Neural cell (in vitro differentiated cells): ENCODE measurements at regions not wholly inside any gene's neighbourhood (a gene's known extent, or its start where the extent isn't known, plus 50 kb on each side); places are given as distances from the start of the nearest gene placed in this dataset.

ENCODE experiments used
- H2AFZ ChIP-seq: fragments of 200-600, 300-800 bp; sonication (generic), shearing (Covaris generic); 2 replicates; pipeline ENCODE4 v1.6.0; 2014; ENCODE audit warnings: low read depth, mild to moderate bottlenecking, antibody characterized with exemption, low read length, moderate library complexity
- H3F3A ChIP-seq: fragments of 200-600 bp; shearing (Covaris generic); 2 replicates; pipeline ENCODE4 v1.6.1; 2016; ENCODE audit warnings: mild to moderate bottlenecking, moderate library complexity, mixed read lengths, antibody characterized with exemption, low read length; ENCODE audit not compliant: insufficient read depth, poor library complexity, severe bottlenecking
- H3K27ac ChIP-seq: fragments of 200-600, 300-800 bp; sonication (generic), shearing (Covaris generic); 2 replicates; pipeline ENCODE4 v1.5.1; 2014; ENCODE audit warnings: mild to moderate bottlenecking, low read length, moderate library complexity
- H3K27me3 ChIP-seq: fragments of 300-800, 200-600 bp; sonication (generic), shearing (Covaris generic); 2 replicates; pipeline ENCODE4 v1.6.0; 2014; ENCODE audit warnings: mild to moderate bottlenecking, low read depth, low read length, moderate library complexity; ENCODE audit not compliant: insufficient read depth
- H3K36me3 ChIP-seq: fragments of 300-800, 200-600 bp; sonication (generic), shearing (Covaris generic); 2 replicates; pipeline ENCODE4 v1.5.1; 2014; ENCODE audit warnings: mild to moderate bottlenecking, antibody characterized with exemption, low read length, moderate library complexity; ENCODE audit not compliant: insufficient read depth
- H3K4me2 ChIP-seq: fragments of 300-800, 200-600 bp; sonication (generic), shearing (Covaris generic); 2 replicates; pipeline ENCODE4 v1.6.0; 2014; ENCODE audit warnings: mild to moderate bottlenecking, low read length
- H3K4me3 ChIP-seq: fragments of 300-800, 200-600 bp; sonication (generic), shearing (Covaris generic); 2 replicates; pipeline ENCODE4 v1.5.1; 2014; ENCODE audit warnings: mild to moderate bottlenecking, low read length, moderate library complexity
- H3K79me2 ChIP-seq: fragments of 200-600 bp; shearing (Covaris generic); replicated peaks from 2 replicates; pipeline ENCODE4 v1.6.0; 2014; ENCODE audit warnings: mild to moderate bottlenecking, low read length, moderate library complexity; ENCODE audit not compliant: insufficient read depth
- H3K9ac ChIP-seq: fragments of 300-800, 200-600 bp; sonication (generic), shearing (Covaris generic); 2 replicates; pipeline ENCODE4 v1.6.1; 2016; ENCODE audit warnings: mild to moderate bottlenecking, low read length, mixed read lengths
- H3K9me2 ChIP-seq: fragments of 200-600 bp; shearing (Covaris generic); 2 replicates; pipeline ENCODE4 v1.6.1; 2016; ENCODE audit warnings: mild to moderate bottlenecking, low read length, mixed read lengths; ENCODE audit not compliant: insufficient read depth
- H3K9me3 ChIP-seq: fragments of 200-600, 300-800 bp; sonication (generic), shearing (Covaris generic); 2 replicates; pipeline ENCODE4 v1.6.1; 2016; ENCODE audit warnings: mild to moderate bottlenecking, mixed run types, low read length, moderate library complexity, mixed read lengths
- H4K20me1 ChIP-seq: fragments of 200-600 bp; shearing (Covaris generic); 2 replicates; pipeline ENCODE4 v1.6.1; 2016; ENCODE audit warnings: mild to moderate bottlenecking, mixed run types; ENCODE audit not compliant: insufficient read depth
- CTCF ChIP-seq: fragments of 450-650 bp; IDR thresholded peaks from 2 replicates; pipeline ENCODE4 v1.5.1; 2014; ENCODE audit warnings: antibody characterized with exemption, mild to moderate bottlenecking, moderate library complexity; ENCODE audit not compliant: poor library complexity, severe bottlenecking
- EP300 ChIP-seq: fragments of 450-650 bp; conservative IDR thresholded peaks from 2 replicates; pipeline ENCODE4 v1.6.1; 2014; ENCODE audit warnings: antibody characterized with exemption, mild to moderate bottlenecking, moderate library complexity; ENCODE audit not compliant: poor library complexity, severe bottlenecking
- EZH2 ChIP-seq: fragments of 200-600, 300-800 bp; shearing (Covaris generic), sonication (generic); IDR thresholded peaks from 2 replicates; pipeline ENCODE4 v1.6.1; 2014; ENCODE audit warnings: antibody characterized with exemption, low read length, borderline replicate concordance, mild to moderate bottlenecking; ENCODE audit not compliant: insufficient read depth, poor library complexity, severe bottlenecking
- MXI1 ChIP-seq: fragments of 450-650 bp; conservative IDR thresholded peaks from 2 replicates; pipeline ENCODE4 v1.6.1; 2014; ENCODE audit warnings: antibody characterized with exemption, mild to moderate bottlenecking; ENCODE audit not compliant: poor library complexity, severe bottlenecking
- POLR2AphosphoS5 ChIP-seq: IDR thresholded peaks from 2 replicates; pipeline ENCODE4 v1.6.1; 2012
- RAD21 ChIP-seq: fragments of 450-650 bp; conservative IDR thresholded peaks from 2 replicates; pipeline ENCODE4 v1.6.1; 2014; ENCODE audit warnings: antibody characterized with exemption, mild to moderate bottlenecking, moderate library complexity
- REST ChIP-seq: IDR thresholded peaks from 2 replicates; pipeline ENCODE4 v1.6.1; 2012; ENCODE audit warnings: borderline replicate concordance
- SMC3 ChIP-seq: fragments of 450-650 bp; conservative IDR thresholded peaks from 2 replicates; pipeline ENCODE4 v1.6.1; 2014; ENCODE audit warnings: antibody characterized with exemption, mild to moderate bottlenecking, moderate library complexity; ENCODE audit not compliant: poor library complexity
- TAF1 ChIP-seq: IDR thresholded peaks from 2 replicates; pipeline ENCODE4 v1.6.1; 2012; ENCODE audit warnings: low read depth

- H3K9me3 ChIP-seq: no peaks in the 10 kb centered on the region
- no peaks in the 10 kb centered on the region for H3K79me2 ChIP-seq
- H2AFZ ChIP-seq: no peak overlapping the region
- no peak overlapping the region for H3K4me3 ChIP-seq
- no peak for TF ChIP-seq CTCF
- TF ChIP-seq EP300: no peak
- no peak for TF ChIP-seq SMC3
- no peak for TF ChIP-seq EZH2
- no peak for TF ChIP-seq MXI1
- TF ChIP-seq TAF1: no peak
- TF ChIP-seq REST: no peak
- no peak for TF ChIP-seq RAD21
- no peak for TF ChIP-seq POLR2AphosphoS5
- no peaks in the 10 kb centered on the region for H3K9me2 ChIP-seq
- no peak overlapping the region for H3K9ac ChIP-seq
- H3K27me3 ChIP-seq: no peaks in the 10 kb centered on the region
- no peaks in the 10 kb centered on the region for H4K20me1 ChIP-seq
- H3F3A ChIP-seq: no peaks in the 10 kb centered on the region
- H3K27ac ChIP-seq: no peak overlapping the region
- H3K36me3 ChIP-seq: no peaks in the 10 kb centered on the region
- no peak overlapping the region for H3K4me2 ChIP-seq
Measured at GRCh38 chr18:34509879-34510586, 200.1 kb upstream of the DTNA start.

- Histone ChIP-seq H3K36me3 (no peaks in the 10 kb centered on the region), H3K9ac (no peak overlapping the region), H3K27me3 (no peaks in the 10 kb centered on the region), H3K4me3 (no peak overlapping the region), H3K9me2 (no peaks in the 10 kb centered on the region), H3K27ac (no peak overlapping the region), H4K20me1 (no peaks in the 10 kb centered on the region), H3K79me2 (no peaks in the 10 kb centered on the region), H3K4me2 (no peak overlapping the region), H2AFZ (no peak overlapping the region), H3K9me3 (no peaks in the 10 kb centered on the region), H3F3A (no peaks in the 10 kb centered on the region)
- TF ChIP-seq TAF1 (no peak), MXI1 (no peak), REST (no peak), POLR2AphosphoS5 (no peak), EP300 (no peak), RAD21 (no peak), EZH2 (no peak), CTCF (no peak), SMC3 (no peak)
Measured at GRCh38 chr18:34510926-34511325, 199.2 kb upstream of the DTNA start.
